ENCODE measurements at regions not wholly inside any gene's neighbourhood (a gene's known extent, or its start where the extent isn't known, plus 50 kb on each side); places are given as distances from the start of the nearest gene placed in this dataset.

- no peak overlapping the region for H3K4me2 ChIP-seq (ENCODE audit: low read length)
- H3K9ac ChIP-seq (ENCODE audit: low read length), result no peak overlapping the region
- H3K4me3 ChIP-seq (ENCODE audit: insufficient read depth, low read depth, low read length), result no peak overlapping the region
- no peaks in the 10 kb centered on the region for H3K36me3 ChIP-seq (ENCODE audit: insufficient read depth, low read length)
- Mint-ChIP-seq H3K4me1 (ENCODE audit: low read depth, unreplicated experiment) (peaks cover 7% of the 10 kb centered on the region), H3K27me3 (ENCODE audit: low read depth, unreplicated experiment) (peaks cover 18% of the 10 kb centered on the region), H3K4me3 (ENCODE audit: unreplicated experiment) (no peak overlapping the region), H3K36me3 (ENCODE audit: low read depth, unreplicated experiment) (no peaks in the 10 kb centered on the region), H3K27ac (ENCODE audit: unreplicated experiment) (no peak overlapping the region), H3K9me3 (ENCODE audit: unreplicated experiment) (no peaks in the 10 kb centered on the region)
- no peak for FAIRE-seq
- H2AFZ ChIP-seq (ENCODE audit: low read depth, low read length), result no peak overlapping the region
- no peaks in the 10 kb centered on the region for H4K20me1 ChIP-seq (ENCODE audit: insufficient read depth, low read length)
- no peak overlapping the region for H3K27ac ChIP-seq (ENCODE audit: low read depth, low read length)
- no peak for DNase-seq (ENCODE audit: low read depth)
- H3K4me1 ChIP-seq (ENCODE audit: insufficient read depth, low read length), result no peaks in the 10 kb centered on the region
- no peaks in the 10 kb centered on the region for H3K27me3 ChIP-seq (ENCODE audit: insufficient read depth, low read length)
- no peaks in the 10 kb centered on the region for H3K9me3 ChIP-seq (ENCODE audit: insufficient read depth, low read depth, low read length)
- H3K79me2 ChIP-seq (ENCODE audit: insufficient read depth, low read length), result no peaks in the 10 kb centered on the region
- TF ChIP-seq CTCF (IDR thresholded peaks at IDR 0.05; ENCODE audit: insufficient read depth, low read depth, low read length) (no peak), EZH2 (IDR thresholded peaks at IDR 0.05; ENCODE audit: insufficient read depth, low read length) (no peak)
Observed at GRCh38 chr11:134683860-134684259, 271.8 kb upstream of the B3GAT1 start.

- Histone ChIP-seq H3K79me2 (ENCODE audit: insufficient read depth, low read length) (no peaks in the 10 kb centered on the region), H3K27ac (ENCODE audit: low read depth, low read length) (no peak overlapping the region), H2AFZ (ENCODE audit: low read depth, low read length) (no peak overlapping the region), H3K9me3 (ENCODE audit: insufficient read depth, low read depth, low read length) (no peaks in the 10 kb centered on the region), H3K36me3 (ENCODE audit: insufficient read depth, low read length) (no peaks in the 10 kb centered on the region), H3K4me3 (ENCODE audit: insufficient read depth, low read depth, low read length) (no peak overlapping the region), H3K4me2 (ENCODE audit: low read length) (no peak overlapping the region), H4K20me1 (ENCODE audit: insufficient read depth, low read length) (no peaks in the 10 kb centered on the region), H3K4me1 (ENCODE audit: insufficient read depth, low read length) (no peaks in the 10 kb centered on the region), H3K27me3 (ENCODE audit: insufficient read depth, low read length) (no peaks in the 10 kb centered on the region), H3K9ac (ENCODE audit: low read length) (no peak overlapping the region)
- TF ChIP-seq CTCF (IDR thresholded peaks at IDR 0.05; ENCODE audit: insufficient read depth, low read depth, low read length) (no peak), EZH2 (IDR thresholded peaks at IDR 0.05; ENCODE audit: insufficient read depth, low read length) (no peak)
- H3K9me3 Mint-ChIP-seq (ENCODE audit: unreplicated experiment), result no peaks in the 10 kb centered on the region
- no peaks in the 10 kb centered on the region for H3K36me3 Mint-ChIP-seq (ENCODE audit: low read depth, unreplicated experiment)
- FAIRE-seq (no peak), DNase-seq (ENCODE audit: low read depth) (no peak)
- peaks cover 19% of the 10 kb centered on the region for H3K27me3 Mint-ChIP-seq (ENCODE audit: low read depth, unreplicated experiment)
- H3K27ac Mint-ChIP-seq (ENCODE audit: unreplicated experiment), result no peak overlapping the region
- H3K4me3 Mint-ChIP-seq (ENCODE audit: unreplicated experiment), result no peak overlapping the region
- peaks cover 7% of the 10 kb centered on the region for H3K4me1 Mint-ChIP-seq (ENCODE audit: low read depth, unreplicated experiment)
Observed at GRCh38 chr11:134682577-134682976, 270.5 kb upstream of the B3GAT1 start.

GRCh38 chr11:134679592-134679991 is 267.6 kb upstream of the B3GAT1 start:
- H3K4me1 Mint-ChIP-seq (ENCODE audit: low read depth, unreplicated experiment), result peaks cover 7% of the 10 kb centered on the region
- H3K36me3 Mint-ChIP-seq (ENCODE audit: low read depth, unreplicated experiment), result no peaks in the 10 kb centered on the region
- FAIRE-seq (no peak), DNase-seq (ENCODE audit: low read depth) (no peak)
- Histone ChIP-seq H3K36me3 (ENCODE audit: insufficient read depth, low read length) (no peaks in the 10 kb centered on the region), H3K79me2 (ENCODE audit: insufficient read depth, low read length) (no peaks in the 10 kb centered on the region), H3K4me2 (ENCODE audit: low read length) (no peak overlapping the region), H3K27me3 (ENCODE audit: insufficient read depth, low read length) (no peaks in the 10 kb centered on the region), H2AFZ (ENCODE audit: low read depth, low read length) (no peak overlapping the region), H3K9ac (ENCODE audit: low read length) (no peak overlapping the region), H3K9me3 (ENCODE audit: insufficient read depth, low read depth, low read length) (no peaks in the 10 kb centered on the region), H4K20me1 (ENCODE audit: insufficient read depth, low read length) (no peaks in the 10 kb centered on the region), H3K27ac (ENCODE audit: low read depth, low read length) (no peak overlapping the region), H3K4me3 (ENCODE audit: insufficient read depth, low read depth, low read length) (no peak overlapping the region), H3K4me1 (ENCODE audit: insufficient read depth, low read length) (no peaks in the 10 kb centered on the region)
- no peak for TF ChIP-seq CTCF (IDR thresholded peaks at IDR 0.05; ENCODE audit: insufficient read depth, low read depth, low read length)
- TF ChIP-seq EZH2 (IDR thresholded peaks at IDR 0.05; ENCODE audit: insufficient read depth, low read length), result no peak
- no peak overlapping the region for H3K27ac Mint-ChIP-seq (ENCODE audit: unreplicated experiment)
- no peaks in the 10 kb centered on the region for H3K9me3 Mint-ChIP-seq (ENCODE audit: unreplicated experiment)
- H3K4me3 Mint-ChIP-seq (ENCODE audit: unreplicated experiment), result no peak overlapping the region
- peaks cover 25% of the 10 kb centered on the region for H3K27me3 Mint-ChIP-seq (ENCODE audit: low read depth, unreplicated experiment)

Data from astrocyte (in vitro differentiated cells and primary cell).